CD4-positive, alpha-beta T cell treated with Interleukin-2 at 100 ng/mL for 4 hours (primary cell): ENCODE measurements at regions not wholly inside any gene's neighbourhood (a gene's known extent, or its start where the extent isn't known, plus 50 kb on each side); places are given as distances from the start of the nearest gene placed in this dataset.

Source experiments
- DNase-seq: peaks from one replicate; pipeline ENCODE4 v3.0.0-alpha.2; 2020; ENCODE audit warnings: low spot score

DNA sequence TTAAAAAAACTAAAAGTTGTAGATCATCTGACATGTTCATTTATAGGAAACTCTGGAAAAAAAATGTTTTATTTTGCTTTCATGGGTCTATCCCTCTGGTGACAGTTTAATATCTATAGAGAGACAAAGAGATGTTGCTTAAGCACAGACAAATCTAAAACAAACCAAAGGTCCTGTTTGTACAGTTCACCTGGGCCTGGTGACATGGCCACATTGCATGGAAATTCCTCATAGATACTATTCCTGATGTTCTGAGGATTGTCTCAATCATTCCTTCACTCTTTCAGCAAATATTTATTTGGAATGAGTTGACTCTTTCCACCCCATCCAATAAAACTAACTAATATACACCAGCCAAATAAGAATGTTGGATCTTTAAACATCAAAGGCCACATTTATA is 259.1 kb upstream of the NOCT start:
- no peak for DNase-seq

DNA sequence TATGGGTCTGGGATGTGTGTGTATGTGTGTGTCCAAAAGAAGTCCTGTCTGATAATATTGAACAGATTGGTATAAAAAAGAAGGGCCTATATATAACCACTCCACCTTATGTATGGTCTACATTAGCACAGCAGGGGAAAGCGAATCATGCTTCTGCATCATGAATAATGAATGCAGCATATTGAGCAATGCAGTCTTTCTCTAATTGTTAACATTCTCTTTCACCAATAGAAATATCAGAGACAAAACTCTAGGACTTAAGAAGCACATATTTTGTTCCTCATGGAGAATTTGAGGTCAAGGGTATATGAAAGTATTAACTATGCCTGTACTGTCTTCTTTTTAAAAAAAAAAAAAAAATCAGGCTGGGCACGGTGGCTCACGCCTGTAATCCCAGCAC is 264.3 kb upstream of the NOCT start:
- no peak for DNase-seq

DNA sequence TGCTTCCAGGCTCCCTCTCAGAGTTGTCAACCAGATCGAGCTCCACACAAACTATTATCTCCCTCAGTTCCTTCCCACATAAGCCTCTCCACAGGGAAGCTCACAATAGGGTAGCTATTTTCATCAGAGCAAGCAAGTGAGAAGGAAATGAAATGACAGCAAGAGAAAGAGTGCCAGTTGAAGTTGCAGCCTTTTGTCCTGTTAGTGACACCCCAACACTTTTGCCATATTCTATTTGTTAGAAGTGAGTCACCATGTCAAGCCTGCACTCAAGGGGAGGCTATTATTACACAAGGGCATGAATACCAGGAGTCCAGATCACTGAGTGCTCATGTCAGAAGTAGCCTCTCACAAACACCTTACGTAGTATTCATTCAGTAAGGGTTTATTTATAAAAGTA is 266.3 kb upstream of the NOCT start:
- no peak for DNase-seq

DNA sequence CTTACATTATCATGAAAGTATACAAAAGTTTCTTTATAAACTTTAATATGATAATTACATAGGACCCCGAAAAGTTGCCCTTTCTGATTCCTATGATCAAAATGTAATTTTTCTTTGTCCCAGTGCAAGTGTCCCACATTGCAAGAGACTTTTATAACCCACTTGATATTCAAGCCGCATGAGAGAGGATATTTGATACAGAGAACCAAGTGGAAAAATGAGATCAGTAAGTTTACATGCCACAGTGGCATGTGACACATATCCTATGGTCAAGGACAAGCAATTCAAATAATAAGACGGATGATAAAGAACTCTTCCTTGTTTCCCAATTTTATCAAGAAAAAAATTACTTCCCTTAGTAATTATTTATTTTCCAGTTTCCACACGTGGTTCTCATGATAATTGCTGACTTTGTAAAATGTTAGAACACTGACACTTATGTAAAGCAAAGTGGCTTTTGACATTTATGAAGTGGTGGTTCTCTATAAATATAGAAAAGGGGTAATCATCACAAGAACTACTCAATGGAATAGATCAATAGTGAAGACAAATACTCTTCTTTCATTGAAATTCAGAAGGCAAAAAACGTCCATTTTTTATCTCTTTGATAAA is 273.7 kb upstream of the NOCT start:
- no peak for DNase-seq

DNA sequence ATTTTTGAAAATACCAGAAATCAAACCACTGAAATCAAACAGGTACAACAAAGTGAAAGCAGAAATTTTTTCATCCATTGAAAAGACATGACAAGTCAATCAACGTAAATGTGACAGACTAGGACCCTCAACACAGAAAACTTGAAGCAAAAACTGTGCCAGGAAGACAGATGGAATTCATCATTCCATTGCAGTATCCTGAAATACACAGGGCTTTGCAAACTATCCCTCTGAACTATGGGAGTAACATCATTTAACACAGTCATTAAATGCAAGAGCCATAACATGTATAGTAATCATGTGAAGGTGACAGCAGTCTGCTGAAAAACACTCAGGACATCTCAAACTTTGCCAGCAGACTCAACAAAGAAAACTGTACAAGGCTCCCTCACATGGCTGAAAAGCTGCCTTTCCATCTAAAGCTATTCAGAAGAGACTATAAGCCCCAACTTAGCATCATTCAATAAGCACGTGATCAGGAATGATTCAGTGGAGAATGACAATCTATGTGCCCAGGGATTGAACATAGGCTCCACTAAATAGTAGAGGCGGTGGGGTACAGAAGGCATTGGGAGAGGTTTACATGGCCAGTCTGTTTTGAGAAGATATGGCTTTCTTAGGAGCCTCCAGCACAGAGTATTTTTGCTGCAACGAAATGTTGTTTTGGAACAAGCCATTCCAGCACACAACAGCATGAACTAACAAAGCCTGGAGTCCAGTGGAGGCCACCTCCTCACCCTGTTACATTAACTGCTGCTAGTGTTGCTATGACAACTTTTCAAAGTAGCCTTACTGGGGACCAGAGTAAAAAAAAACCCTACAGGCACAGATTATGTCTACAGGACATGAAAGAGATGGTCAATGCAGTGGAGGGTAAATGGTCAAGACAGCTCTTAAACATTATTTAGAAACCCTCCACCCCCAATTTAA is 274.5 kb upstream of the NOCT start:
- no peak for DNase-seq

DNA sequence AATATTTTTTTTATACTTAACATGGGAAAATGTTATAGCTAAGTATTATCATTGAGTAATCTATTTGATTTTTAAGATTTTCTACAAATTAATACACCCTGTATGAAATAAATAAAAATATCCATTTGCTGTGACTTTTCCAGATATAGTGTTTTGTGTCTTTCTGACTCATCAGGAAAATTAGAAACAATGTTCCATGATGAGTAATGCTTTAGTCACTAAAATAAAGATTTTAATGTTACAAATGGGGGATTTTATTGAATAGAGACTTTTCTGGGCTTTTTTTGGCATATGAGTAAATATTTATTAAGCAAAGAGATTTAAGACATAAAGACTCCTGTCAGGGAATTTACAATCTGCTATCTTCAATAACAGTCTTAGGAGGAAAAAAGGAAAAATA is 279.2 kb upstream of the NOCT start:
- no peak for DNase-seq

DNA sequence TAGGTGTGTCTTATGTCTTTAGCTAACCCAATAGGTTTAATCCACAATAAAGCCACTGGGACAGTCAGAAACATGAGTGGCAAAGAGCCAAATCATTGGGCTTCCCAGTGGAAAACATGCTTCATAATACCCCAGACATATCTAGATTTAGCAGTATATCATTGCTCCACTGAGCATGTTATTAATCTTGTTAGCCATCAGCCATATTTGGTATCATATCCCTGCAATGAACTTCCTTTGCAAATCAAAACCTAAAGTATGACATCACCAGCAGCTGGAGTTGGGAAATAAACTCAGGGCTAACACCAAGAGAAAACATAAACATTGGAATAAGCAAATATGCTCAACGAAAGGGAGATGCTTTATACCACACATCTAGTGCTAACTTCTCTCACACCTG is 280.8 kb upstream of the NOCT start:
- no peak for DNase-seq

DNA sequence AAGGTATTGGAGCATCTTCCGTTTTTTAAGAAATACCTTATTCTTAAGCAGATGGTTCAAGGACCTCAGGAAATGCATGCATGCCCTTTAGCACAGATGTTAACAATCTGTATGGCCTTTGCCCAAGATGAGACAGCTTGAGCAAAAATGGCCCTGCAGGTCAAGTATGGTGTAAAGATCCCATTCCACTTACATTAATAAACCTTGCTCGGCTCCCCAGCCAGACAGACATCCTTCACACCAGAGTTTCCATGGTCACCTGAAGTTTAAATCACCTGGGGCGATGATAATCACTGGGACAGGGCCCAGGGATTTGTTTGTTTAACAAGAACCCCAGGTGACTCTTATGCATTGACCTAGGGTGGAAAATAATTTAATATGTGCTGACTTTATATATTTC is 287.0 kb upstream of the NOCT start:
- no peak for DNase-seq

DNA sequence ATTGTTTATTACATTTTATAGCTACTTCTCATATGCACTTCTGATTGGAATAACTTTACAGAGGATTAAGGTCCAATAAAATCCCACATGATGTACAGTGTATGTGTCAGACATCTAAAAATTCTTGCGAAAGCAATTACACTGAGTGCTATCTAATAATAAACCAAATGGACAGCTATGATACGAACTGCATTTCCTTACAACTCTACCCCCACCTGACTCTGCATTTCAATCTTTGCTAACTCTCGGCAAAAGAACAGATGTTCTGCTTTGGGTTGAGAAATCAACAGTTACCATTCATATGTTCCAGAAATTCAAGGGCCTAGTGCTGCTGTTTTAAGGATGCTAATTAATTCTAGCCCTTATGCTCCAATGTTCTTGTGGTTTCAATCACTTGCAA is 287.9 kb upstream of the NOCT start:
- no peak for DNase-seq

DNA sequence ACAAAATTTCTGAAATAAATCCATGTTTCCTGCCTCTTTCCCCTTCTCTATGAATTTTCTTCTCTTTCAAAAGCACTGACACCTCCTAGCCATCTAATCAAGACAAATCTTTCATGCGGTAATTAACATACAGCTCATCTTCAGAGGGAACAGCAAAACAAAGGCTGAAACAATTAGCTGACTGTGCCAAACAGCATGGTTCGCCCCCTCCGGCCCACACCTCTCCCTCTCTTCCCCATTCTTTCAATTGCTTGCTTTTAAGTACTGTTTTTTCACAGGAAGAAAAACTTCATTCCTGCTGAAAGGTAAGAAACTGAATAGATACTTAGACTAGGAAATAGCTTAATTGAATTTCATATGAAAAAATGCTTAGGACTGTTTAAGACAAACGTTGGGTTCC is 291.1 kb upstream of the NOCT start:
- DNase-seq = no peak

DNA sequence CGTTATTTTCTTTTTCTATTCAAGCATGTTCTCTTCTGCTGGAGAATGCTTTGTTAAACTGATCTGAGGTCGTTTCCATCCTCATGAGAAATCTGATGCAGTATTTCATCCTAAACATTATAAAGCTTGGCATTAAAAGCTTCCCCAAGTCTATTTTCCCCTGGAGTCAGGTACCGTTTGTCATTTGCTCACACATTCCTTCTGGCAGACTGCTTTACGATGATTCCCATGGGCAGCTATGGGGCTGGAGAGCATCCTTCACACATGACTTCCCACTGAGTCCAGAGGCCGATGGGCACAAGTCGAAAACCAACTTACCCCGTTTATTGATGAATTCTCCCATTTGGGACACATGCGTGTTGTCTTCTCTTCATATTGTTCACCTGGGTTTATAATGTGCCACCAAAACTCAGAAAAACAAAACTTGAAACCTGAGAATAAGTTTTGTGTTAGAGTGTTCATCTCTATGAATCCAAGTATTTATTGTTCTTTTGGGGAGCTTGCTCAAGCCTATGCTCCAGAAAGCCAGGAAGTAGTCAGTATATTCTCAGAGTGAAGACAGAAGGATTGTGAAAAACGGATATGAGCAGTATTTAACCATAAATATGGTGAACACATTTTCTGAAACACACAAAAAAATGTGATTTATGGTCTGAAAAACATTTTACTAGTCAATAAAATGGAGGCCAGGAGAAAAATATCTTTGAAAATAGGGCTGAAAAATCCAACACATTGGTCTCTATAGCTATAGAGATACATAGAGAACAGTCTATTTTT is 298.8 kb upstream of the NOCT start:
- no peak for DNase-seq

DNA sequence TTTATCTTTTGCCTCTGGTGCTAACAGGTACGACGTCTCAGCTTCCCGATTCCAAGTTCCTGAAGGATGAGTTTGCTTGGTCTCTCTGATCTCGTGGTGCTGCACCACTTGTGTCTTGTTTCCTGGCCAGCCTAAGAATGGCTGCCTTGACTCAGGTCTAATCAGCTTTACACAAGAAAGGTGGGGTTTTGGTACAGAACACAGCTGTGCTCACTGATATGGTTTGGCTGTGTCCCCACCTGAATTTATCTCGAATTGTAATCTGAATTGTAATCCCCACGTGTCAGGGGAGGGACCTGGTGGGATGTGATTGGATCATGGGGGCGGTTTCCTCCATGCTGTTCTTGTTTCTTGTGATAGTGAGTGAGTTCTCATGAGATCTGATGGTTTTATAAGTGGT is 305.3 kb upstream of the NOCT start:
- DNase-seq = no peak

DNA sequence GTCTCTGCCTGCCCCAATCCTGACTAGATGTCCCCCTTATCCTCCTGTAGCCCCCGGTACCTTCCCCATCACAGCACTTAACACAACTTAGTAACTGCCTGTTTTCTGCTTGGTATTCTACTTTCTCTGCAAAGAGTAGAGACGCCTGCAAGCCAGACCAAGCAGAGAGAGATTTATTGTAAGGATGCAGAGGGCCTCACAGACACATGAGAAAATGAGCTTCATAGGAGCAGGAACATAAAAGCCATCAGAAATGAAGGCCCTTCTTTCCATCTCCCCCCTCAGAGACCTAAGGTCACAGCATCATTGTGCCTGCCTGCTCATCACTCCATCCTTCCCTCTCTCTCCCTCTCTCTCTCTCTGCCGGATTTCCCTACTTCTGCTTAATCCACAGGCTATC is 305.7 kb upstream of the NOCT start:
- no peak for DNase-seq

DNA sequence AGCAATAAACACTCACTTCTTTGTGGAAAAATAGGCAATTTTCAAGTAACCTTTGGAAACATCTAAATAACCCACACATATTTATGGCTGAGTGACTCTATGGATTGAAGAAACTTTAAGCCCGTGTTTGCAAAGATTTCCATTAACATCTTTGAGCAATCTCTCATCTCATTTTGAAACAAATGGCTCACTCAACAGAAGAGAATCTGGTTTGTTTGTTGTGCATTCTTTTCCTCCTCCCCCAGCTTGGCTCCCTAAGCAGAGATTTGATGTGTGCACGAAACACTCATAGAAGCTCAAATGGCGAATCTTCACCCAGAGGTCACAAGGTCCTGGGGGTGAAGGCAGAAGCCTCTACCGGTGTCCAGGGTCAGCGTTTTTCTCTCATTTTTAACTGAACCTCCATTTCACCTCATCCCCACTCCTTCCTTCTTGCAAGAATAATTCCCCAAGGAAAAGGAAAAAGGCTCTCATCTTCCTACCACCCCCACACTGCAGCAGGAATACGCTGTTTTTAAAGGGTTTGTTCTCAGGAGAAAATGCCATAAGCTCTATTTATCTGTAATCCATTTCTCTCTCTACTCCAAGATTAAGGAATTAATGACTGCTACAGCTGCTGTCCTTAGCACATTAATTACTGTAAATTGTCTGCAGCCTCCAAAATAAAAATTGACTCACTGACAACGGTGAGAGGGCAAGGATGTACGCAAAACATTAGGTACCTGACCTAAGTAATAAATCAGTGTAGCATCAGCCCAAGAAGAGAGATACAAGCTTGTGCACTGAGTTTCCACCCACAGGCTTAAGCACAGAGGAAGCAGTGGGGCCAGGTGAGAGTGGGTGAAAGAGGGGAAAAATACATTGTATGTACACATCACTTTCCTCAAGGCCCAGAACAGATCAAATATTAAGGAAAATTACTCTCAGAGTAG is 307.6 kb upstream of the NOCT start:
- DNase-seq = no peak

DNA sequence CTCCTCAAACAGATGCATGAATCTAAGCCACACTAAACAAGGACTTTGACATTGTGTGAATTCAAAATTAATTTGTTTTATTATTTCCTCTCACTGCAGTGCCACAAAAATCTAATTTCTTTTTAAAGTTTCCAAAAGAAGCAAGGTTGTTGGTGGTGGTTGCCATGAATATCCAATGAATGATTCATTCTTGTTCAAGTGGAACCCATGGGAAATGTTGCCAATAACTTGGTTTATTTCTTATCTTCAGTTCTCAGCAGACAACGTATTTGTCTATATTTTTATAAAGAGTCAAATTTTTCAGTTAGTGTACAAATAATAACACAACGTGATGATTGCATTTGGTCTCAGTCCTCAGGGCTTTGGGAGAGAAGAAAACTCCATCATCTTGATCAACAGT is 309.4 kb upstream of the NOCT start:
- DNase-seq = no peak

DNA sequence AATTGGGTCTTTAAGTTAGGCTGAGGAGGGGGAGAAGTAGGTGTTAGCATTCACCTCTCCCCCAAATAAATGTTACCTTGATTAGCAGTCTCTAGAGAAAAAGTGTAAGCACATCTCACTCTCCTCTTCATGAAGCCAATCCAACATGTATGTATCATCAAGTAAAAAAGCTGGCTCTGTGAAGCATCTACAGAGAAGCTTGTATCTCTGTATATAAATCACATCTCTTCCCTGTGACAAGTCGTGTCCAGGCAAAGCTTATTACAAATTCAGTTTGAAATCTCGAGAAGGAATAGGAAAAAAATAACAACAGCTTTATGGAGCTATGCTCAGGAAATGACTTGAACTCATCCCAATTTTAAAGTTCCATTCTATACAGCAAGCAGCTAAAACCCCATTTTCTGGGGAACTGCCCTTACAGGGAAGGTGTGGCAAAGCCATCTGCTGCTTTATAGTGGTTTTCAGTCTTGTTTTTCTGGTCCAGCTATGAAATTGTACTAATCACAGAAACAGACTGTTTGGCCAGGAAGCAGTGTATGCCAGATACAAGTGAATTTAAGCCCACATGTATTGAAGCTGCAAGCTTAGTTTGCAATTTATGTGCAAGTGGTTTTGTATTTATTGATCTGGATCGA is 313.3 kb upstream of the NOCT start:
- no peak for DNase-seq

DNA sequence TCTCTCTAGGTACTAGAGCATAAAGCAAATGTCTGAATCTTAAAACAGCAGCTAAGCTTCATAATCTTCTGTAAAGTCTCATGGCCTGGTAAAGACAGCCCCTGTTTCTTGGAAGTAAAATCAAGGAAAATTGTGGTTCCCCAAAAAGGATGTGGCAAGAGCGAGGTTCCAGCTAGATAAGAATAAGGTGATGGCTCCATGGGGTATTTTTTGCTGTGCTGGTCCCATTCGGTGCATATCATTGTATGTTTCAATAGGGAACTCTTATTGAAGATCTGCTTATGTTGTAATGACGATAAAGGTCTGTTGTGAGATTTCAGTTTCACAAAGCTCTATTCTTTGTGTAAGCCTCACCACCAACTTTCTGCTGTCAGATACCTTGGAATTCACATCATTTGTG is 316.9 kb upstream of the NOCT start:
- no peak for DNase-seq

DNA sequence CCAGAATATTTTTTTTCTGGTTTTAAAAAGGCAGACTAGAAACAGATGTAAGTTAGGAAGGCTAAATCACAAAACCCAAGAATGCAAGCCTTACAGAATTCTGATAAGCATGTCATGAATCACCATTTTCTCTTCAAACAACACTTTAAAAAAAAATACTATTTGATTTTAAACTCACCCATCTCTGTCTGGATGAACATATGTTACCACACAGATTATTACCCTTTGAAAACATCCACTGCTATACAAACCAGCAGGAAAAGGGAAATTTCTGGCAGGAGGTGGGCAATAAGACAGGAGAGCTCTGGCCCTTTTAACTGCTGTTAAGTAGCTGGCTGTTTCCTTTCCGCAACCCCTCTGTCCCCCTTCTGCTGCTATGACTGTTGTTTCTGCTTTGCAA is 317.7 kb upstream of the NOCT start:
- no peak for DNase-seq

DNA sequence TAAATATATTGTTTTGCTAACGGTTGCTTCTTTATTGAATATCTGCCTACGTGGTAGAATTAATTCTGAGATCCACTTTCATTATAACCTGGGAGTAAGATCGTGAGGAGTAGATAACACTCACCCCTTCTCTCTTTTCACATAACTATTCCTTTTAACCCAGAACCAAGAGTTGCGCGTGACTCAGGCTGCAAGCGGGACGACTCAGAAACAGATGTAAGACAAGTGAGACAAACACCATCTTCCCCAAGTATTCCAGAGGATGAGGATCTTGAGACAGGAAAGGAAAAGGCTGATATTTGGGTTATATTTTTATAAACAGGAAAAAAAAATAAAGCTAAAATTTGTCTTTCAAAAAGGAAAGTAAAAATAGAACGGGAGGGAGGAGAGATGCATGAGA is 318.8 kb upstream of the NOCT start:
- no peak for DNase-seq

DNA sequence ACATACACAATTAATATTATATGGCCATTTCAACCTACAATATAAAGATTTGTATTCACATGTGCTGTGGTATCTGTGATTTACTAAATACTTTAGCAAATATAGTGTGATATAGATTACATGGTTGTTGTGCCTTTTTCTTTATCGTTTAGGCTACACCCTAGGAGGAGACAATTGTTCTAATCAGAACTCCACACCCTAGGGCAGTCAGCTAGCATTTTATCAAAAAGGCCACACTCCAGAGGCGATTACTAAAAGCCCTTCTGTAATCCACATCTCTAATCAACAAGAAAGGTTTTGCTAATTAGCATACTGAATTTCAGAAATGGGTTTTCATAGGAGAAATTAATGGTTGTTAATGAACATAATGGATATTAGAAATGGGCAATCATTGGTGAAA is 319.5 kb upstream of the NOCT start:
- DNase-seq = no peak

DNA sequence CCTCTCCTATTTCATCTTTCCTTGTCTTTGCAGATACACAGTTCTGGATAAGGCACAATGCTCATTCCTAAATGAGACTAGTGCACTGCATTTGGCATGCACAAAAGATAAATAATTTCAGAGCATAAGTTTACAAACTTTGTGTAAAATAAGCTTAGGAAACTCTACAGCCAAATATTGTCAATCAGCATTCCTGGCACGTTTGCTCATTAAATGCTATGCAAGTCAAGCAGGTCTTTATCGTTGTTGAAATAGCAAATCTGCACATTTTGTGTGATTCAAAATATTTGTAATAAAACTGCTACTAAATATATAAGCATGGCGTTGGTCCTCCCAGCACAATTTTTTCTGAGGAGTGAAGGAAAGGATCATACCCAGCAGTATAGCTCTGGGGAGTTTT is 322.1 kb upstream of the NOCT start:
- DNase-seq = no peak

DNA sequence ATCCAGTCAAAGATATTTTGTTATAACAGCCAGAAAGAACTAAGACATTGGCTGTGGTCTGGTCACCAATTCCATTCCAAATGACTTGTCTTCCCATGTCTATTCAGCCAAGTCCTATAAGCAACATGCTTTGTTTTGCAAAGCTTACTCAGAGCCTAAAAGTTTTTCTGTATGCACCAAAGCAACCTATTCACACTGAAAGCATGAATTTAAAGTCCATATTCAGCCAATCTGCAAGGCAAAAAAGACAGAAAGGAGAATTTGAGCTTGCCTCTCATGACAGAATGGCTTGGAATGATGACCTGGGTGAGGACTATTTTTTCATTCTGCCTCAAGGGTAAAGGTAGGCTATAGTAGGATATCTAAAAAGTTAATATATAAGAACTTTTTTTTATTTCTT is 323.2 kb upstream of the NOCT start:
- no peak for DNase-seq
